LNCAP (cell line): ENCODE measurements at regions not wholly inside any gene's neighbourhood (a gene's known extent, or its start where the extent isn't known, plus 50 kb on each side); places are given as distances from the start of the nearest gene placed in this dataset.

Experiments
- CTCF ChIP-seq: fragments of 450-650 bp; IDR thresholded peaks from 2 replicates; pipeline ENCODE4 v1.5.1; 2017; ENCODE audit warnings: mild to moderate bottlenecking

GRCh38 chr9:110110154-110110553, 97.8 kb downstream of the C9orf152 start:
- TF ChIP-seq CTCF, result no peak

- TF ChIP-seq CTCF, result no peak
Observed at GRCh38 chr9:110111868-110112267, 96.1 kb downstream of the C9orf152 start.

GRCh38 chr9:110112792-110113191, 95.2 kb downstream of the C9orf152 start:
- TF ChIP-seq CTCF, result no peak

- no peak for TF ChIP-seq CTCF
Observed at GRCh38 chr9:110114086-110114858, 93.7 kb downstream of the C9orf152 start.

- no peak for TF ChIP-seq CTCF
Observed at GRCh38 chr9:110114859-110115201, 93.1 kb downstream of the C9orf152 start.

- TF ChIP-seq CTCF, result no peak
Observed at GRCh38 chr9:110115341-110115820, 92.6 kb downstream of the C9orf152 start.

- TF ChIP-seq CTCF, result no peak
Observed at GRCh38 chr9:110115826-110116542, 92.0 kb downstream of the C9orf152 start.
